Tibial artery (tissue), 4 donors: ENCODE measurements at regions not wholly inside any gene's neighbourhood (a gene's known extent, or its start where the extent isn't known, plus 50 kb on each side); places are given as distances from the start of the nearest gene placed in this dataset.

Source experiments
- DNase-seq, 2 donors: peaks; one replicate each; pipeline ENCODE4 v3.0.0-alpha.2; 2019
- H3K27ac ChIP-seq, 2 donors: fragments of 200-600 bp; sonication (generic) in 1 of 2; 1 replicate in 1 of 2; 2 replicates in 1 of 2; pipeline ENCODE4 v1.5.1; 2018 to 2019; ENCODE audit warnings: mild to moderate bottlenecking in 1 of 2
- H3K27me3 ChIP-seq, 2 donors: fragments of 200-600 bp; sonication (generic) in 1 of 2; one replicate each; pipeline versions ENCODE4 v1.5.1 to v1.6.0; 2016 to 2019
- H3K36me3 ChIP-seq, 3 donors: fragments of 200-600 bp; sonication (generic) in 2 of 3; one replicate each; pipeline ENCODE4 v1.5.1; 2016 to 2019; ENCODE audit warnings: mild to moderate bottlenecking in 2 of 3
- H3K4me1 ChIP-seq, 4 donors: fragments of 200-600 bp; sonication (generic) in 2 of 4; 1 replicate in 3 of 4; 2 replicates in 1 of 4; pipeline ENCODE4 v1.5.1; 2016 to 2019
- H3K4me3 ChIP-seq, 2 donors: fragments of 200-600 bp; sonication (generic) in 1 of 2; 1 replicate in 1 of 2; 2 replicates in 1 of 2; pipeline ENCODE4 v1.5.1; 2018 to 2019; ENCODE audit warnings: mild to moderate bottlenecking in 2 of 2
- H3K9me3 ChIP-seq, 3 donors: fragments of 200-600 bp; sonication (generic) in 1 of 3; one replicate each; pipeline ENCODE4 v1.5.1; 2016 to 2019
- CTCF ChIP-seq, 2 experiments: fragments of 200-600 bp in 1 of 2; fragments of 450-650 bp in 1 of 2; IDR thresholded peaks; one replicate each; pipeline ENCODE4 v1.5.1; 2017 to 2019; ENCODE audit warnings: antibody characterized with exemption in 2 of 2, mild to moderate bottlenecking in 1 of 2, moderate library complexity in 1 of 2
- intact Hi-C: fragments of 100-400 bp; cut with DNase I; formaldehyde crosslinking; loops from one replicate; pipeline ENCODE4 v1.15.0; 2023; ENCODE audit warnings: low total_unique reads

GRCh38 chr21:15277466-15277865 lies 212.7 kb upstream of the NRIP1 start:
- Histone ChIP-seq H3K4me3 (no peak overlapping the region), H3K36me3 (no peaks in the 10 kb centered on the region), H3K4me1 (peaks cover 0 to 6% (median 0%) of the 10 kb centered on the region in 4 donors), H3K9me3 (peaks cover 0 to 4% (median 0%) of the 10 kb centered on the region in 3 donors), H3K27ac (no peak overlapping the region), H3K27me3 (no peaks in the 10 kb centered on the region)
- TF ChIP-seq CTCF (IDR thresholded peaks at IDR 0.05): no peak
- DNase-seq: no peak
- intact Hi-C loops: no loop called here

GRCh38 chr21:15278279-15278678 lies 213.5 kb upstream of the NRIP1 start:
- no peaks in the 10 kb centered on the region for H3K36me3 ChIP-seq
- intact Hi-C loops: no loop called here
- DNase-seq: no peak
- peaks cover 0 to 4% (median 0%) of the 10 kb centered on the region in 3 donors for H3K9me3 ChIP-seq
- H3K27ac ChIP-seq: no peak overlapping the region
- TF ChIP-seq CTCF (IDR thresholded peaks at IDR 0.05): no peak
- no peaks in the 10 kb centered on the region for H3K27me3 ChIP-seq
- no peak overlapping the region for H3K4me3 ChIP-seq
- H3K4me1 ChIP-seq: no peaks in the 10 kb centered on the region

- Histone ChIP-seq H3K27me3 (no peaks in the 10 kb centered on the region), H3K4me3 (no peak overlapping the region), H3K9me3 (peaks cover 0 to 4% (median 0%) of the 10 kb centered on the region in 3 donors), H3K4me1 (no peaks in the 10 kb centered on the region), H3K27ac (no peak overlapping the region), H3K36me3 (no peaks in the 10 kb centered on the region)
- DNase-seq: no peak
- intact Hi-C loops: no loop called here
- TF ChIP-seq CTCF (IDR thresholded peaks at IDR 0.05): no peak
Measured at GRCh38 chr21:15278851-15279250, 214.1 kb upstream of the NRIP1 start.

- Histone ChIP-seq H3K36me3 (no peaks in the 10 kb centered on the region), H3K27ac (no peak overlapping the region)
Measured at GRCh38 chr21:15279482-15279881, 214.7 kb upstream of the NRIP1 start.

GRCh38 chr21:15281714-15282113 lies 216.9 kb upstream of the NRIP1 start:
- Histone ChIP-seq H3K9me3 (peaks cover 0 to 4% (median 0%) of the 10 kb centered on the region in 3 donors), H3K4me3 (no peak overlapping the region), H3K27ac (no peak overlapping the region), H3K4me1 (no peaks in the 10 kb centered on the region), H3K36me3 (no peaks in the 10 kb centered on the region), H3K27me3 (no peaks in the 10 kb centered on the region)
- intact Hi-C loops: no loop called here
- TF ChIP-seq CTCF (IDR thresholded peaks at IDR 0.05): no peak
- DNase-seq: no peak

More at GRCh38 chr21:15279482-15279881, 214.7 kb upstream of the NRIP1 start:
- Histone ChIP-seq H3K27me3 (no peaks in the 10 kb centered on the region), H3K4me3 (no peak overlapping the region), H3K4me1 (no peaks in the 10 kb centered on the region), H3K9me3 (peaks cover 0 to 4% (median 0%) of the 10 kb centered on the region in 3 donors)
- no peak for DNase-seq
- intact Hi-C loops: no loop called here
- no peak for TF ChIP-seq CTCF (IDR thresholded peaks at IDR 0.05)

GRCh38 chr21:15282665-15283064 lies 217.9 kb upstream of the NRIP1 start:
- Histone ChIP-seq H3K9me3 (peaks cover 0 to 4% (median 0%) of the 10 kb centered on the region in 3 donors), H3K36me3 (no peaks in the 10 kb centered on the region), H3K4me1 (no peaks in the 10 kb centered on the region), H3K4me3 (no peak overlapping the region), H3K27me3 (no peaks in the 10 kb centered on the region), H3K27ac (no peak overlapping the region)
- no peak for TF ChIP-seq CTCF (IDR thresholded peaks at IDR 0.05)
- DNase-seq: no peak
- intact Hi-C loops: no loop called here
